ENCODE measurements at regions not wholly inside any gene's neighbourhood (a gene's known extent, or its start where the extent isn't known, plus 50 kb on each side); places are given as distances from the start of the nearest gene placed in this dataset.

DNA sequence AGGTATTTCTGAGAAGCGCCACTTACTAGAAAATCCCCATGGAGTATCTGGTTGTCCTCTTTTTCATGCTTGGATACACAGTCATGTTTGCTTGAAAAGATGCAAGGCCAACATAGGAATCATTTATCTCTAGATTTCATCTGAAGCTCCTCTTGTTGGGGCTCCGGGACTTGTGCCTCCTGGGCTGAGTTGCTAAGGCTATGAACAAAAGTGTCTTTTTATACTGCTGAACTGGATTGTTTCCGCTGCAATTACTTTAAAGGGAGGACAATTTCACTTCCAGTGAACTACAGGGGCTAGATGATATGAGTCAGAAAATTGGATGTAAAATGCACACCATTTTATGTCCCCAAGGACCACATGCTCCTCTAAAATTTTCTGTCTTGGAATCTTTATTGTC lies 114.1 kb downstream of the TNFSF13B start:
- Mint-ChIP-seq H3K9me3 (ENCODE audit: unreplicated experiment) (no peaks in the 10 kb centered on the region), H3K4me1 (ENCODE audit: low read depth, unreplicated experiment) (peaks cover 5% of the 10 kb centered on the region), H3K36me3 (ENCODE audit: unreplicated experiment) (no peaks in the 10 kb centered on the region), H3K4me3 (ENCODE audit: unreplicated experiment) (no peak overlapping the region), H3K27me3 (ENCODE audit: unreplicated experiment) (peaks cover 2% of the 10 kb centered on the region), H3K27ac (ENCODE audit: unreplicated experiment) (no peak overlapping the region)
- DNase-seq: no peak
- TF ChIP-seq, protein P1, sequence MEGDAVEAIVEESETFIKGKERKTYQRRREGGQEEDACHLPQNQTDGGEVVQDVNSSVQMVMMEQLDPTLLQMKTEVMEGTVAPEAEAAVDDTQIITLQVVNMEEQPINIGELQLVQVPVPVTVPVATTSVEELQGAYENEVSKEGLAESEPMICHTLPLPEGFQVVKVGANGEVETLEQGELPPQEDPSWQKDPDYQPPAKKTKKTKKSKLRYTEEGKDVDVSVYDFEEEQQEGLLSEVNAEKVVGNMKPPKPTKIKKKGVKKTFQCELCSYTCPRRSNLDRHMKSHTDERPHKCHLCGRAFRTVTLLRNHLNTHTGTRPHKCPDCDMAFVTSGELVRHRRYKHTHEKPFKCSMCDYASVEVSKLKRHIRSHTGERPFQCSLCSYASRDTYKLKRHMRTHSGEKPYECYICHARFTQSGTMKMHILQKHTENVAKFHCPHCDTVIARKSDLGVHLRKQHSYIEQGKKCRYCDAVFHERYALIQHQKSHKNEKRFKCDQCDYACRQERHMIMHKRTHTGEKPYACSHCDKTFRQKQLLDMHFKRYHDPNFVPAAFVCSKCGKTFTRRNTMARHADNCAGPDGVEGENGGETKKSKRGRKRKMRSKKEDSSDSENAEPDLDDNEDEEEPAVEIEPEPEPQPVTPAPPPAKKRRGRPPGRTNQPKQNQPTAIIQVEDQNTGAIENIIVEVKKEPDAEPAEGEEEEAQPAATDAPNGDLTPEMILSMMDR (IDR thresholded peaks at IDR 0.05; ENCODE audit: partially characterized antibody, unreplicated experiment): no peak

DNA sequence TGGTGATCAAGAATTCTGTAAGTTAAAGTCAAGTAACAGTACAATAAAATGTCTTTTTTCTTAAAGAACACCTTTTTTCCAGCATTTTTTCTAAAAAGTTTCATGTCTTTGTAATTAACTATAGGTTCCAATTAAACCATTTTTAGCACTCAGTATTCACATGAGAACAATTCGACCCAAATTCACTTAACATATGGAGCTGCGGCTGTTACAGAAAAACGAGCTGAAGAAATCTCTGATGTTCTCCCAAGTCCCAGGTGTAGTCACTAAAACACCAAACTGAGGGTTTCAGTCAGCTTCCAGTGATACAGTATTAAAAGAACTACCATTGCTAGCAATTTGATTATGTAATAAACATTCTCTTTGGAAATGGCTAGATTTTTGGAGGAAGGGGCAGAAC lies 117.6 kb downstream of the TNFSF13B start:
- no peak overlapping the region for H3K27ac Mint-ChIP-seq (ENCODE audit: unreplicated experiment)
- peaks cover 1% of the 10 kb centered on the region for H3K27me3 Mint-ChIP-seq (ENCODE audit: unreplicated experiment)
- no peaks in the 10 kb centered on the region for H3K9me3 Mint-ChIP-seq (ENCODE audit: unreplicated experiment)
- no peak for DNase-seq
- H3K4me1 Mint-ChIP-seq (ENCODE audit: low read depth, unreplicated experiment): peaks cover 5% of the 10 kb centered on the region
- TF ChIP-seq, protein P1 (IDR thresholded peaks at IDR 0.05; ENCODE audit: partially characterized antibody, unreplicated experiment): no peak
- no peak overlapping the region for H3K4me3 Mint-ChIP-seq (ENCODE audit: unreplicated experiment)
- H3K36me3 Mint-ChIP-seq (ENCODE audit: unreplicated experiment): no peaks in the 10 kb centered on the region

DNA sequence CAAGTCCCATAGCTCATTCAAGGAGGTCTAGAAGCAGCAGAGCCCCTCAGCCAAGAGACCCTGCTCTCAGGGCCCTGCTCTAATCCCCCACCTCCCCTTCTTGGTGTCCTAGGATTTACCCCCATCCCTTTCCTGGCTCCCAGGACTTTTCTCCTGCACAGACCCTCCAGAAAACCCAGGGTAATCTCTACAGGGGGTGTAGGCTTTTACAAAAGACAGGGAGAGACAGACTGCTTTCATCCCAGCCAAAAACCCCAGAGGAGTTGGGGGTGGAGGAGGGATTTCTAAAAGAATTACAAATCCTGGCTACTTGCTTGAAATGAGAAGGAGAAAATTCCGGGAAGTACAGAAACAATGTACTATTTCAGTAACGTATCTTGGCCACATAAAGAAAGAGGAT lies 133.3 kb downstream of the TNFSF13B start:
- H3K4me1 Mint-ChIP-seq (ENCODE audit: low read depth, unreplicated experiment): peaks cover 6% of the 10 kb centered on the region
- H3K36me3 Mint-ChIP-seq (ENCODE audit: unreplicated experiment): no peaks in the 10 kb centered on the region
- no peak overlapping the region for H3K4me3 Mint-ChIP-seq (ENCODE audit: unreplicated experiment)
- H3K27me3 Mint-ChIP-seq (ENCODE audit: unreplicated experiment): no peaks in the 10 kb centered on the region
- TF ChIP-seq, protein P1 (IDR thresholded peaks at IDR 0.05; ENCODE audit: partially characterized antibody, unreplicated experiment): no peak
- no peaks in the 10 kb centered on the region for H3K9me3 Mint-ChIP-seq (ENCODE audit: unreplicated experiment)
- no peak for DNase-seq
- no peak overlapping the region for H3K27ac Mint-ChIP-seq (ENCODE audit: unreplicated experiment)

DNA sequence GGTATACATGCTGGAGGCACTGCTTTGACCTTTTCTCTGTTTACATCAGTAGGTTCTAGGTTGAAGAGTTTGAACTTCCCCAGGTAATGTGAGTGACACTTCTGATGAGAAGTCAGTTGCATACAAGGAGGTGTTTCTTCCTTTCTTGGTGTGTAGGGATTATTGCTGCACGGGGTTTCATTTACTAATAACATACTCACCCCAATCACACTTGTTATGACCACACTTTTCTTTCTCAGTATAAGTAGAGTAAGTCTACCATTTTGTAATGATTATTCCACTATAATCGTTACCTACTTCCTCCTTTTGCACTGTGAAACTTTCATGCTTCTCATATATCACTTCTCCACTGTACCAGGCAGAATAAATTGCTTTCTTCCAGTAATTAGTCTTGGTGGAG lies 138.0 kb downstream of the TNFSF13B start:
- Mint-ChIP-seq H3K4me1 (ENCODE audit: low read depth, unreplicated experiment) (peaks cover 6% of the 10 kb centered on the region), H3K9me3 (ENCODE audit: unreplicated experiment) (no peaks in the 10 kb centered on the region), H3K27me3 (ENCODE audit: unreplicated experiment) (no peaks in the 10 kb centered on the region), H3K27ac (ENCODE audit: unreplicated experiment) (no peak overlapping the region), H3K36me3 (ENCODE audit: unreplicated experiment) (no peaks in the 10 kb centered on the region), H3K4me3 (ENCODE audit: unreplicated experiment) (no peak overlapping the region)
- no peak for DNase-seq
- TF ChIP-seq, protein P1 (IDR thresholded peaks at IDR 0.05; ENCODE audit: partially characterized antibody, unreplicated experiment): no peak

DNA sequence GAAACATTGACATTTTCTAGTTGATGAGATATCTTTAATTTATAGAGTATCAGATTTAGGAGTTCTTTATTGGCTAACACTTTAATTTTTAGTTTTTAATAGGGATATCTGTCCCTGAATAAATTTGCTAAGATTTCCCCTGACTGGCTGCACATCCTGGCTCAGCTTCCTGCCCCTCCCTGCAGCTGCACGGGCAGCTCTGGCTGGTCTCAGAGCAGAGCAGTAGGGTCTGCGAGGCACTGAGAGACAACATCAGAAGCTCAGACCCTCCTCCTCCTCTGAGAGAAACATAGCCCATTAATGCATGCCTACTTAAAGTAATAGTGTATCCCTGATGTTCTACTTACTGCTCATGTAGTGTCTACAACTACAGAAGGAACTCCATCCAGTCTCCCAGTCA lies 139.2 kb downstream of the TNFSF13B start:
- no peak for DNase-seq
- no peak overlapping the region for H3K27ac Mint-ChIP-seq (ENCODE audit: unreplicated experiment)
- no peaks in the 10 kb centered on the region for H3K36me3 Mint-ChIP-seq (ENCODE audit: unreplicated experiment)
- H3K4me1 Mint-ChIP-seq (ENCODE audit: low read depth, unreplicated experiment): no peaks in the 10 kb centered on the region
- TF ChIP-seq, protein P1 (IDR thresholded peaks at IDR 0.05; ENCODE audit: partially characterized antibody, unreplicated experiment): no peak
- no peak overlapping the region for H3K4me3 Mint-ChIP-seq (ENCODE audit: unreplicated experiment)
- no peaks in the 10 kb centered on the region for H3K9me3 Mint-ChIP-seq (ENCODE audit: unreplicated experiment)
- peaks cover 3% of the 10 kb centered on the region for H3K27me3 Mint-ChIP-seq (ENCODE audit: unreplicated experiment)

Measured in glutamatergic neuron (in vitro differentiated cells).